Astrocyte (in vitro differentiated cells and primary cell): ENCODE measurements at regions not wholly inside any gene's neighbourhood (a gene's known extent, or its start where the extent isn't known, plus 50 kb on each side); places are given as distances from the start of the nearest gene placed in this dataset.

ENCODE experiments used
- DNase-seq: peaks from one replicate; pipeline ENCODE4 v3.0.0-alpha.2; 2010; ENCODE audit warnings: low read depth
- FAIRE-seq: peaks from 2 replicates; lab custom pipeline; 2011; peaks lifted over from hg19 to GRCh38; lab: Jason Lieb, UNC
- H2AFZ ChIP-seq: 2 replicates; pipeline ENCODE4 v1.6.0; 2012; ENCODE audit warnings: low read depth, low read length, inconsistent platforms
- H3K27ac ChIP-seq: 2 replicates; pipeline ENCODE4 v1.5.1; 2011; ENCODE audit warnings: low read depth, low read length, inconsistent platforms
- H3K27me3 ChIP-seq: 2 replicates; pipeline ENCODE4 v1.6.0; 2011; ENCODE audit warnings: low read length, inconsistent platforms; ENCODE audit not compliant: insufficient read depth
- H3K36me3 ChIP-seq: 2 replicates; pipeline ENCODE4 v1.5.1; 2011; ENCODE audit warnings: low read length, inconsistent platforms; ENCODE audit not compliant: insufficient read depth
- H3K4me1 ChIP-seq: 2 replicates; pipeline ENCODE4 v1.5.1; 2011; ENCODE audit warnings: low read length, inconsistent platforms; ENCODE audit not compliant: insufficient read depth
- H3K4me2 ChIP-seq: 2 replicates; pipeline ENCODE4 v1.6.0; 2012; ENCODE audit warnings: low read length, inconsistent platforms
- H3K4me3 ChIP-seq: 2 replicates; pipeline ENCODE4 v1.5.1; 2011; ENCODE audit warnings: low read depth, mild to moderate bottlenecking, low read length, inconsistent platforms; ENCODE audit not compliant: insufficient read depth
- H3K79me2 ChIP-seq: 2 replicates; pipeline ENCODE4 v1.6.0; 2012; ENCODE audit warnings: mild to moderate bottlenecking, low read length, inconsistent platforms; ENCODE audit not compliant: insufficient read depth
- H3K9ac ChIP-seq: 2 replicates; pipeline ENCODE4 v1.6.0; 2012; ENCODE audit warnings: mild to moderate bottlenecking, low read length, inconsistent platforms
- H3K9me3 ChIP-seq: 2 replicates; pipeline ENCODE4 v1.5.1; 2012; ENCODE audit warnings: low read depth, mild to moderate bottlenecking, low read length, inconsistent platforms; ENCODE audit not compliant: insufficient read depth
- H4K20me1 ChIP-seq: 2 replicates; pipeline ENCODE4 v1.6.0; 2012; ENCODE audit warnings: low read length, inconsistent platforms; ENCODE audit not compliant: insufficient read depth
- H3K27ac Mint-ChIP-seq: one replicate; pipeline ENCODE4 v1.8.0; 2021; ENCODE audit warnings: mild to moderate bottlenecking, mixed read lengths; ENCODE audit not compliant: unreplicated experiment
- H3K27me3 Mint-ChIP-seq: one replicate; pipeline ENCODE4 v1.8.0; 2021; ENCODE audit warnings: low read depth, mixed read lengths; ENCODE audit not compliant: unreplicated experiment
- H3K36me3 Mint-ChIP-seq: one replicate; pipeline ENCODE4 v1.8.0; 2021; ENCODE audit warnings: low read depth, mixed read lengths; ENCODE audit not compliant: unreplicated experiment
- H3K4me1 Mint-ChIP-seq: one replicate; pipeline ENCODE4 v1.8.0; 2021; ENCODE audit warnings: low read depth, mixed read lengths; ENCODE audit not compliant: unreplicated experiment
- H3K4me3 Mint-ChIP-seq: one replicate; pipeline ENCODE4 v1.8.0; 2021; ENCODE audit warnings: mild to moderate bottlenecking, moderate library complexity, mixed read lengths; ENCODE audit not compliant: unreplicated experiment
- H3K9me3 Mint-ChIP-seq: one replicate; pipeline ENCODE4 v1.8.0; 2021; ENCODE audit warnings: mild to moderate bottlenecking, mixed read lengths; ENCODE audit not compliant: unreplicated experiment
- EZH2 ChIP-seq: IDR thresholded peaks from 2 replicates; pipeline ENCODE4 v1.6.1; 2012; ENCODE audit warnings: mild to moderate bottlenecking, low read length, inconsistent platforms; ENCODE audit not compliant: insufficient read depth
- TF ChIP-seq, protein P1 (sequence below): IDR thresholded peaks from 2 replicates; pipeline ENCODE4 v1.5.1; 2011; ENCODE audit warnings: low read depth, mild to moderate bottlenecking, inconsistent platforms, low read length, moderate library complexity; ENCODE audit not compliant: insufficient read depth

DNA sequence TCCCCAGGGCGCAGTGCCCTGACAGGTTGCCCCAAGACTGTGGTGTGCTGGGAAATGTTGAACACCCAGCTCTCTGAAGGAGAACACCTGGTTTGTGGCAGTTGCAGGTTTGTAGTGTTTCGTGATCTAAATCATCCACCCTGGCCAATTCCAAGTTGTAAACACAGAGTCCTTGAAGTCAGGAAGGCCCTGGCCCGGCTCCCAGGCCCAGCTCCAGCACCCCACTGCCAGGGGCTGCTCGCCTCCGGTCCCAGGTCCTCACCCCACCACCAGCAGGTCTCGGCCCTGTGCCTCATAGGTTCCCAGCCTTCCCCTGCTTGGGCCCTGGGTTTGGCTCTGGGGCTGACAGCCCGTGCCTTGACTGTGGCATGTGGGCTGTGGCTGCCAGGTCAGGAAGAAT is 121.4 kb upstream of the MLN start:
- no peaks in the 10 kb centered on the region for H4K20me1 ChIP-seq
- no peaks in the 10 kb centered on the region for H3K27me3 ChIP-seq
- H3K4me3 Mint-ChIP-seq = no peak overlapping the region
- no peak overlapping the region for H2AFZ ChIP-seq
- FAIRE-seq = no peak
- H3K9me3 ChIP-seq = no peaks in the 10 kb centered on the region
- peaks cover 24% of the 10 kb centered on the region for H3K27me3 Mint-ChIP-seq
- H3K9me3 Mint-ChIP-seq = peaks cover 3% of the 10 kb centered on the region
- H3K27ac ChIP-seq = no peak overlapping the region
- no peaks in the 10 kb centered on the region for H3K36me3 Mint-ChIP-seq
- H3K4me1 Mint-ChIP-seq = peaks cover 6% of the 10 kb centered on the region
- no peaks in the 10 kb centered on the region for H3K79me2 ChIP-seq
- H3K4me3 ChIP-seq = no peak overlapping the region
- no peak for TF ChIP-seq EZH2
- TF ChIP-seq, protein P1, sequence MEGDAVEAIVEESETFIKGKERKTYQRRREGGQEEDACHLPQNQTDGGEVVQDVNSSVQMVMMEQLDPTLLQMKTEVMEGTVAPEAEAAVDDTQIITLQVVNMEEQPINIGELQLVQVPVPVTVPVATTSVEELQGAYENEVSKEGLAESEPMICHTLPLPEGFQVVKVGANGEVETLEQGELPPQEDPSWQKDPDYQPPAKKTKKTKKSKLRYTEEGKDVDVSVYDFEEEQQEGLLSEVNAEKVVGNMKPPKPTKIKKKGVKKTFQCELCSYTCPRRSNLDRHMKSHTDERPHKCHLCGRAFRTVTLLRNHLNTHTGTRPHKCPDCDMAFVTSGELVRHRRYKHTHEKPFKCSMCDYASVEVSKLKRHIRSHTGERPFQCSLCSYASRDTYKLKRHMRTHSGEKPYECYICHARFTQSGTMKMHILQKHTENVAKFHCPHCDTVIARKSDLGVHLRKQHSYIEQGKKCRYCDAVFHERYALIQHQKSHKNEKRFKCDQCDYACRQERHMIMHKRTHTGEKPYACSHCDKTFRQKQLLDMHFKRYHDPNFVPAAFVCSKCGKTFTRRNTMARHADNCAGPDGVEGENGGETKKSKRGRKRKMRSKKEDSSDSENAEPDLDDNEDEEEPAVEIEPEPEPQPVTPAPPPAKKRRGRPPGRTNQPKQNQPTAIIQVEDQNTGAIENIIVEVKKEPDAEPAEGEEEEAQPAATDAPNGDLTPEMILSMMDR = no peak
- H3K36me3 ChIP-seq = no peaks in the 10 kb centered on the region
- H3K4me1 ChIP-seq = no peaks in the 10 kb centered on the region
- H3K9ac ChIP-seq = no peak overlapping the region
- H3K4me2 ChIP-seq = no peak overlapping the region
- DNase-seq = no peak
- H3K27ac Mint-ChIP-seq = no peak overlapping the region

DNA sequence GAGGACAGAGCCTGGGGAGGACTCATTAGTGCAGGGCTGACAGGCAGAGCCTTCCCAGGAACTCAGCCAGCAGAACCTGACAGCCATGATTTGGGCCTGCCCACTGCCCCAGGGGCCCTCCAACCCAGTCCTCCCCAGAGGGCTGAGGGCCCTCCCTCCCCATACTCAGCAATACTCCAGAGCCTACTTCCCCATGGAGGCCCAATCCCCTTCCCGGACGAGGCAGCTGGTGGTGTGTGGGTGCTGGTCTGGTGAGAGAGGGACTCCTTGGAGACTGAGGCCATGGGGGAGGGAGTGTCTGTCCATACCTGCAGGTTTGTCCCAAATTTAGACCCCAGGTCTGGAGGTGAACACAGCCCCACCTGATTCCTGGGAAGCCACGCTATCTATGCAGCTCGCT is 120.9 kb upstream of the MLN start:
- no peak overlapping the region for H2AFZ ChIP-seq
- TF ChIP-seq, protein P1 = no peak
- no peak for TF ChIP-seq EZH2
- no peak overlapping the region for H3K4me3 ChIP-seq
- DNase-seq (no peak), FAIRE-seq (no peak)
- H3K27ac Mint-ChIP-seq = no peak overlapping the region
- no peaks in the 10 kb centered on the region for H3K27me3 ChIP-seq
- H3K9me3 ChIP-seq = no peaks in the 10 kb centered on the region
- H3K4me3 Mint-ChIP-seq = no peak overlapping the region
- no peak overlapping the region for H3K27ac ChIP-seq
- peaks cover 6% of the 10 kb centered on the region for H3K4me1 Mint-ChIP-seq
- H3K4me1 ChIP-seq = no peaks in the 10 kb centered on the region
- H3K79me2 ChIP-seq = no peaks in the 10 kb centered on the region
- peaks cover 3% of the 10 kb centered on the region for H3K9me3 Mint-ChIP-seq
- H3K27me3 Mint-ChIP-seq = peaks cover 30% of the 10 kb centered on the region
- no peak overlapping the region for H3K4me2 ChIP-seq
- H3K9ac ChIP-seq = no peak overlapping the region
- H4K20me1 ChIP-seq = no peaks in the 10 kb centered on the region
- no peaks in the 10 kb centered on the region for H3K36me3 ChIP-seq
- H3K36me3 Mint-ChIP-seq = no peaks in the 10 kb centered on the region

DNA sequence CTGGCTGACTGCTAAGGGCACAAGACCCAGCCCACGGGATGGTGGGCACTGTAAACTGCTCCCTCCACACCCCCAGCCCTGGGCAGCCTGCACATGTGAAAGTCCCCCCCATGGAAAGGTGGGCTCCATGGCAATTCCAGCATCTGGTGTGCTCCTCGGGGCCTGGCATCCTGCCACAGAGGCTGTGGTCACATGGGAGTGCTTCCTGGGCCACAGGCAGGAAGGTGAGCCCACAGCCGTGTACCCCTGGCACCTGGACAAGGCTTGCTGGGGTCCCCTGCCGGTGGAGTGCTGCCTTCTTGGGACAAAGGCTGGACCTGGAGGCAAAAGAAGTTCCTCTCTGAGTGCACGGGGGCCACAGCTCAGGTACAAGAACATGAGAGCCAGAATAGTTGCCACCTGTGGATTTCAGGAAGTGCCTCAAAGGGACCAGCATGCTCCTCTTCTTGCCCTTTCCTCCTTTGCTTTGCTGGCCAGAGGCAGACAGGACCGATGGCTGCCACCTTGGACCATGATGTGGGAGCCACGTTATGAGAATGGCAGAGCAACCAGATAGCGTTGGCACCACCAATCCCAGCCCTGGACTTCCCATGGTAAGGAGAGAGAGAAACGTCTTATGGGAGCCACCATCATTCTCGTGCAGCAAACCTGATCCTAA is 120.2 kb upstream of the MLN start:
- DNase-seq (no peak), FAIRE-seq (no peak)
- no peak overlapping the region for H3K4me3 ChIP-seq
- H2AFZ ChIP-seq = no peak overlapping the region
- TF ChIP-seq EZH2 = no peak
- TF ChIP-seq, protein P1 = no peak
- H3K9me3 ChIP-seq = no peaks in the 10 kb centered on the region
- Mint-ChIP-seq H3K27me3 (peaks cover 37% of the 10 kb centered on the region), H3K4me1 (peaks cover 6% of the 10 kb centered on the region), H3K4me3 (no peak overlapping the region), H3K36me3 (no peaks in the 10 kb centered on the region), H3K27ac (no peak overlapping the region), H3K9me3 (peaks cover 3% of the 10 kb centered on the region)
- H3K36me3 ChIP-seq = no peaks in the 10 kb centered on the region
- H3K9ac ChIP-seq = no peak overlapping the region
- H3K27ac ChIP-seq = no peak overlapping the region
- H3K4me1 ChIP-seq = no peaks in the 10 kb centered on the region
- no peaks in the 10 kb centered on the region for H4K20me1 ChIP-seq
- no peaks in the 10 kb centered on the region for H3K79me2 ChIP-seq
- H3K27me3 ChIP-seq = no peaks in the 10 kb centered on the region
- H3K4me2 ChIP-seq = no peak overlapping the region
